NCI-H226 (cell line): ENCODE measurements at regions not wholly inside any gene's neighbourhood (a gene's known extent, or its start where the extent isn't known, plus 50 kb on each side); places are given as distances from the start of the nearest gene placed in this dataset.

Experiments
- DNase-seq: peaks from one replicate; pipeline ENCODE4 v3.0.0-alpha.2; 2015

DNA sequence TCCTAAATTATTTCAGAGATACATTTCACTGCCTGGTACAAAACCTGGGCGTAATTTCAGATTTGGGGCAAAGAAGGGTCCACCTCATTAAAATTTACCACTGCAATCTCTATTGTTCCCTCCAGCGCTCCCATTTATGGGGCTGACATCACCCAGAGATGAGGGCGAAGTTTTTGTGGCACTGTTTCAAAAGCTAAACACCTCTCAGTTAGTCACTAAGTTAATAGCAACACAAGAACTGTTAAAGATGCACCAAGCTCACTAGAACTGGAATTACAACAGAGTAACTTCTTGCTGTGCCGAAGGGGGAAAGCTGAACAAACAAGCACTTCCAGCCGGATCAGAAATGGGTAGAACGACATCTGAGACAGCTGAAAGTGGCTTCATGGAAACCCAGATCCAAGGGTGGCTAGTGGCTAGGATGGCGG, 179.4 kb downstream of the GATA3 start:
- no peak for DNase-seq

DNA sequence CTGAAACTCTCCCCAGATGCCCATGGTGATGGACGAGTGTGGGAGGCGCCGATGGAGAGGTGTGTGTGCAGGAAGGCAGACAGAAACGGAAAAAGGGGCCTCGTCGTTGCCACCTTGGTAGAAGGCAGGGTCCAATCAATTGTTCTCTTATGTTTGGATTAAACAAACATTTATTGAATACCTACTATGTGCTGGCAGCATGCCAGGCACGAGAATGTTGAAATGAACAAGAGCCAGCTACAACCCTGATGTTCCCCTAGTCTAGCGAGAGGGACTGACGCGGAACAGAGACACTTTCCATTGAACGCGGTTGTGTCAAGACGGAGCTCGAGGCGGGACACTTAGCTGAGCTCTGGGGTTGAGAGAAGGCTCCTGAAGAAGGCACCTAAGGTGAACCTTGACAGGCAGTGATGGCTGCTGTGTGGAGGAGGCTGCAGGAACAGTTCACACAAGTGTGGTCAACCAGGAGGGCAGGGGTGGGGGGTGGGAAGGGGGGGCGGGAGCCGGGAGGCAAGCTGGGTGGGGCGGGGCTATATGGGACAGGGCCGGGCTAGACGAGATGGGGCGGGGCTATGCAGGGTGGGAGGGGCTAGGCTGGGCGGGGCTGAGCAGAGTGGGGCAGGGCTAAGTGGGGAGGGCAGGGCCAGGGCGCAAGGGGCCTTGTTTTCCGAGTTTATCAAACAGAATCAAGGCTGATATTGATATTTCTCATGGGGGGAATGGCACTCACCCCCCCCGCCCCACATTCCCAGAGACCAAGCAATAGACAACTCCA, 181.0 kb downstream of the GATA3 start:
- no peak for DNase-seq

DNA sequence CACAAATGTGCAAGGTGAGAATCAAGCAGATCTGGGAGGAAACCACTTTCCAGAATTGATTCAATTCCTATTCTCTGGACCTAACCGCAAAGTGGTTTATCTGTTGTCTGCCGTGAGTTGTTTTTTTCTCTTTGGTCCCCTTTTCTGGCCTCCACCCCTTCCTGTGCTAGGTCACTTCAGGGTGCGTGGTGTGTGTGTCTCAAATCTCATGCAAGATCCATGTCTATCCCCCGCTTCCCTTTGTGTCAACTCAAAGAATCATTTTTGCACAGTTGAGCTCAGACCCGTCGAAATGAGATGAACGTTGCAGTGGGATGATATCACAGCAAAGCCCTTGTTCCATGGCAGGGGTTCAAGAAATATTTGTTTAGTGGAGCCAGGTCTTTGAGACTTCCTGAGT, 184.5 kb downstream of the GATA3 start:
- no peak for DNase-seq

DNA sequence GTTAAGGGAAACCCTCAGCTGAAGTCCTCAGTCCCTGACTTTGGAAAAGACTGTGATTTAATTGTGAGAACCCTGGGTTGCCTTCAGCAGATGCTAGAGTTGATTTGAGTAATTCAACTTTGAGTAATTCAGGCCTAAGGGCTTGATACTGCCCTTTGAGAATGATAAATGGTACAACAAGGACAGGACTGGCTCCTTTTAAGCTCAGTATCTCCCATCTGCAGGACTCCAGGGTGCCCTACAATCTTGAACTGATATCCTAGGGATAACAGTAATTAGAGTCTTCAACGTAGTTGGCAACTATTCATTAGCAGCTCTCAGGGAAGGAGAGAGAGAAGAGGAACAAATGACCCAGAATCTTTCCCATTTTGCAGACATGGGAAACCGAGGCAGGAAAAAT, 186.4 kb downstream of the GATA3 start:
- DNase-seq: no peak

DNA sequence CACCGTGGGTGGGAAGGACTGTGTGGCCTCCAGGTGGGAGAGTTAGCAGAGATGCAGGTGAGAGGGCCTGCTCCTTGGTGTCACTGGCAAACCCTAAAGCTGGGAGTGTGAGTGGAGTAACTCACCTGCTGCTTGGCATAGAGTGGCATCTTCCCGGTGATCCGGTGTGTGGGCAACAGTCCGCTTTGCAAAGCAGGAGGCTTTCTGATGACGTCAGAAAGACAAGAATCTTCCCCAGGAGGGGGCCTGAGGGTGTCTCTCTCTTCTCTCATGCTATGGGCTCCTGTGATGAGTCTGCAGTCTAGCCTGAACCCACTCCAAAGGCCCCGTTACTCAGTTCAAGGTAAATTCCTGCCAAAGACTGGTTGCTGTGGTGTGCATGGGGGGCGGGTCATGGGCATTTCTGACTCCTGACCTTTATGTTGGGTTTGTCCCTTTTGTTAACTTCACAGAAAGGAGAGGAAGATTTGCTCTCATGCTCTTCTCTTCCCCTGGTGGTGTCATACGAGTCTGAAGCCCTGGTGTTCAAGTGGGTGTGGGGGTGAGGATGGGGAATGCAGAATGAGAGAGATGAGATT, 187.9 kb downstream of the GATA3 start:
- DNase-seq: no peak

DNA sequence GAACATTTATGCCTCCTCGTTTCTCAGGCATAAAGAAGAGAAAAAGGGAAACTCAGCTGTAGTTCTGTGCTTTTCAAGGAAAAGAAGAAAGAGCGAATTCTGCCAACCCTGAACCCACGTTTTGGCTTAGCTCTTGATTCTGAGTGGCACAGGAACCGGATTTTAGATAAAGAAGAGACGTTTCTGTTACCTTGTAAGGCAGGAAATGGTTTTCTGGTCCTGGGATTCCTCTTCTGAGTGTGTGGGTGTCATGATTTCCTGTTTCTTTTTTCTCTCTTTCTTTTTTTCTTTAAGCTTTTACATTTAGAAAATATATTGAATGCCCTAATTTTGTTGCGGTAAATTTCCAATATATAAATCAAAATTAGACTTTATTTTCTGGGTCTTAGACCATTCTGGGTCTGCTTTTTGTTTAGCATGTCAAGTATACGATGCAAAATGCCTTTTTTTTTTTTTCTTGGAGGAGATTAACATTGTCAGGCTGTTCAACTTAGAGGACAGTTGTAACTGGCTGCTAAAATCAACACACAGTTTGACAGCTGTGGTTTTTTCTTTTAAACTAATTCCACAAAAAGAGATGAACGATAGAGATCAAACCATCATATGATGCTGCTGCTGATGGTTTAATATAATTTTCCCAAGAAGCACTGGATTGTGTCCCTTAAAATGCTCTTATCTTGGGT, 190.8 kb downstream of the GATA3 start:
- no peak for DNase-seq

DNA sequence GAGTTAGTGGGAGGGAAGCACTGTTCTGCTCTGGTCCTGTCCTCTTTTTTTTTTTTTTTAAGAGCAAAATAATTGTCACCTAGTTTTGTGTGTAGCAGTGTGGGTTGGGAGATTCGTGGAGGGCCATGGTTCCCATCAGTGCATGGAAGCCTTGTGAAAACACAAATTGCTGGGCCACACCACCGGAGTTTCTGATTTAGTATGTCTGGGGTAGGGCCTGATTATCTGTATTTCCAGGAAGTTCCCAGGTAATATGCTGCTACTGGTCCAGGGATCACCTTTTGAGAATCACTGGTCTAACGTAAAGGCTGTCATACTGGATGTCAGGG, 191.3 kb downstream of the GATA3 start:
- DNase-seq: no peak

DNA sequence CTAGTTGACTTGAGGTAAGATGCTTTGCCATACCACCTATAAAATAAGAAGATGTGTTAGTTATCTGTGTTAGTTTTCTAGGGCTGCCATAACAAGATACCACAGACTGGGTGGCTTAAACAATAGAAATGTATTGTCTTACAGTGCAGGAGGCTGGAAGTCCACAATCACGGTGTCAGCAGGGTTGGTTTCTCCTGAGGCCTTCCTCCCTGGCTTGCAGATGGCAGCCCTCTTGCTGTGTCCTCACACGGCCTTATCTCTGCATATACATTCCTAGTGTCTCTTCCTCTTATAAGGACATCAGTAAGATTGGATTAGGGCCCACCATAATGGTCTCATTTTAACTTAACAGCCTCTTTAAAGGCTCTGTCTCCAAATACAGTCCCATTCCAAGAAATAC, 192.1 kb downstream of the GATA3 start:
- DNase-seq: no peak

DNA sequence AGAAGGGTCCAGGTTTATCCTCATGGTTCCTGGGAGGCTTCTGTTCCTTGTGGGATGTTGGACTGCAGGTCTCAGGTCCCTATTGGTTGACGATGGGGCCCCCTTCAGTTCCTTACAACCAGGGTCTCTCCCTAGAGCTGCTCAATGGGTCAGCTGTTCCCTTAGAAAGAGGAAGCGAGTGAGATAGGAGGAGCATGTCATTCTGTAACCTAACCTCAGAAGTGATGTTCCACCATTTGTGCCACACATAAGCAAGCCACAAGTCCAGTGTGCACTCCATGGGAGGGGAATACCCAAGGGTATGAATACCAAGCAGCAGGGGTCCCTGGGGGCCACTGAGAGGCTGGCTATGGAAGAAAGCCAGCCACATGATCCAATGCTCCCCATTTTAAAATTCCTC, 192.7 kb downstream of the GATA3 start:
- DNase-seq: no peak

DNA sequence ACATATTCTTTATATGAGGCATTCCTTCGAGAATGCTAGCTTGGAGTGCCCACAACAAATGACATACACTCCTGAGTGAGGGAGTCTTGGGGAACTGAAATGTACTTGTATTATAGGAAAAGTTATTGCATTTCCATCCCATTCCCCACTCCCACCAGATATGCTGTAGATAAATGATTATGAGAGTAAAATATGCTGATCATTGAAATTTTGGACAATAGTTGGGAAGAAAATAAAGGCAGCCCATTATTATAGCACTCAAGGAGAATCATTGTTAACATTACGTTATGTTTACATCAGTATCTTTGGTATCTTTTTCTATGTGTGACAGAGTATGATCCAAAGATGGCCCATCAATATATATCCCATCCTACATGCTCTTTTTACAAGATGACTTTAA, 194.4 kb downstream of the GATA3 start:
- no peak for DNase-seq

DNA sequence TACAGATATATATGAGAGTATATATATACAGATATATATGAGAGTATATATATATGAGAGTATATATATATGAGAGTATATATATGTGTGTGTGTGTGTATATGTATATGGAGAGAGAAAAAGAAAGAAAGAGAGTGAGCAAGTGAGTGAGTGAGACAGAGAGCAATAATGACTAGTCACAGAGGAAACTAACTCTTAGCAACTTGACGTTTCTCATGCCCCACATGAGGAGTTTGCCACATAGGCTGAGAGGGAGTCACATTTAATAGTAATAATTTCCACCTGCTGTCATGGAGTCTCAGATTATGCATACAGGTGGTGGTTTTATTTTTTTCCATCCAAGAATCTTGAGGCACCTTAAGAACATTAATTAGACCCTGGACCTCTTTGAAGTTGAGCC, 199.9 kb downstream of the GATA3 start:
- no peak for DNase-seq

DNA sequence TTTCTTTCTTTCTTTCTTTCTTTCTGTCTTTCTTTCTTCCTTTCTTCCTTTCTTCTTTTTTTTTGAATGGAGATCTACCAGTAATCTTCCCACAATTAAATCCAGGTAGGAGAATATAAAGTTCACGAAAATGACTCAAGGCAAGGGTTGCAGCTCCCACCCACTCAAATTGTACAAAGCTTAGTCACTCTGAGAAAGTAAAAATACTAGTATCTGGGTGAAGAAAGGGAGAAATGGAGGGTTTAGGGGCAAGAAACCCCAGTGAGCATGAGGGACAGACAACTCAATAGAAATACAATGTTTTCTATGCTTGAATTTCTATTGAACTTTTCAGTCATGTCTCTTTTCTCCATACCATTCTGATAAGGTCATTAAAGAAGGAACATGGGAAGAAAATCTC, 200.8 kb downstream of the GATA3 start:
- DNase-seq: no peak

DNA sequence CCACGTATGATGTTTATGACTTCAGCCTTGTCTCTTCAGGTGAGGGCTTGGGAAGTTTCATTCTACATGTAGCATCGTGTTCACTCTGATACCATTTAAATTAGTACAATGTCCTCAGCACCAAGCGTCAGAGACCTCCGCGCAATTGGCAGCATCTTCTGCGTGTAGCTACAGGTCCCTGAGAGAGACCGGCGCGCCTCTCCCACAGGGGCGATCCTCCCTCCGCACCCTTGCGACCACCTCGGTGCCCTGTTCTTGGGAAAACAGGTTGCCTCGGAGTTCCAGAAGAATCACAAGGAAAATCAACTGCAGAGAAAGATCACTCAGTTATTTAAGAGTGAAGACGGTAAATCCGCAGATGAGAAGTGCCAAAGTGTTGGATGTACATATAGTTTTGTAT, 206.2 kb downstream of the GATA3 start:
- DNase-seq: no peak

DNA sequence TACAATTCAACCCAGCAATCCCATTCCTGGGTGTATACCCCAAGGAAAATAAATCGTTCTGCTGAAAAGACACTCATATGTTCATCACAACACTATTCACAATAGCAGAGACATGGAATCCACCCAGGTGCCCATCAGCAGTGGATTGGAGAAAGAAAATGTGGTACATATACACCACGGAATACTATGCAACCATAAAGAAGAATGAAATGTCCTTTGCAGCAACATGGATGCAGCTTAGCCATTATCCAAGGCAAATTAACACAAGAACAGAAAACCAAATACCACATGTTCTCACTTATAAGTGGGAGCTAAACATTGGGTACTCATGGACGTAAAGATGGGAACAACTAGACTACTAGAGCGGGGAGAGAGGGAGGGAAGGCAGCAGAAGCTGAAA, 207.8 kb downstream of the GATA3 start:
- no peak for DNase-seq

DNA sequence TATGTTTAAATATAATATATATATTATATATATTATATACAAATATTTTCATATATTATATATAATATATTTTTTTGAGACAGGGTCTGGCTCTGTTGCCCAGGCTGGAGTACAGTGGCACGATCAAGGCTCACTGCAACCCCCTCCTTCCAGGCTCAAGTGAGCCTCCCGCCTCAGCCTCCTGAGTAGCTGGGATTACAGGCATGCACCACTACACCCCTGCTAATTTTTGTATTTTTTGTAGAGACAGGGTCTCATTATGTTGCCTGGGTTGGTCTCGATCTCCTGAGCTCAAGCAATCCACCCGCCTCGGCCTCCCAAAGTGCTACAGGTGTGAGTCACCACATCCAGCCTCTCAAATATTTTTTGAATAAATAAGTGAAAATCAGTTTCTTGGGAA, 215.5 kb downstream of the GATA3 start:
- DNase-seq: no peak

DNA sequence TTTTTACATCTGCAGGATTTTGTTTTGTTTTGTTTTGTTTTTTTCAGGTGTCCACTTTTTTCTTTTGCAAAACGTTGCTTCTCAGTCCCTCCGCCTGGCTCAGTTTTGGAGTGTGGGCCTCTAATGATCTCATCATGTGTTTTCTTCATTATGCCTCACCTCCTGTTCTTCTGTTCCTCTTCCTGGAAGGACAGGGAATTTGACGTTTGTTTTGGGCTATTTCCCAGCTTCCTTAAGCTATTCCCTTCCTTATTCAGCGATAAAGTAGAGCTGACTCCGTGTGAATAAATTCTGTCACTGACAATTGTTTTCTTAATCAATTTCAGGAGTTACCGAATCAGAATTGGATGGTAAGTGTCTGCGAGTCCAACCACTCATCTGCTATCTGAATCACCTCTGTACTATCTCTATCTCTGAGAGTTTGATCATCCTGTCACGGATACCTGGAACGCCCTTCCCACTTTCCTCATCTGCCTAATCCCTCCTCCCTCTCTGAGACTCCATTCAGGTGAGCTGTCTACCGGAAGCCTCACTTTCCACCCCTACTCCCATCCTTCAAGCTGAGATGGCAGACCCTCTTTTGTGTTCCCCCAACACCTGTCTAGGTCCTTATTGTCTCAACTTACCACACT, 218.4 kb downstream of the GATA3 start:
- no peak for DNase-seq

DNA sequence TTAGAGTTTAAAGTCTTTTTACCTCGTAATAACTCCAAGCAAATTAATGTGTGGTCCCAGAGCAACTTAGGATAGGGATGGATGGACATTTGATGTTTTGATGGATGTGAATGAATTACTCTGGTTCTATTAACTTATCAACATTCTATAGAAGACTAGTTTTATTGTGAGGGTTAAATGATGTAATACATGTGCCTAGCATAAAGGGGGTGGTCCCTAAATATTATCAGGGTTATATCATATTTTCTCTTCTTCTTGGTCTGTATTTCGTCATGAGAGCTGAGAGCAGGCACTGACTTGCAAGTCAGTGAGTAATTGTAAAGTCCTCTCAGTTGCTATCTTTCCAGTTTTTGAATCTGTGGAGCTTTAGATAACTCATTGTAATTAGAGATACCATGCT, 219.3 kb downstream of the GATA3 start:
- DNase-seq: peak; percentile 52

DNA sequence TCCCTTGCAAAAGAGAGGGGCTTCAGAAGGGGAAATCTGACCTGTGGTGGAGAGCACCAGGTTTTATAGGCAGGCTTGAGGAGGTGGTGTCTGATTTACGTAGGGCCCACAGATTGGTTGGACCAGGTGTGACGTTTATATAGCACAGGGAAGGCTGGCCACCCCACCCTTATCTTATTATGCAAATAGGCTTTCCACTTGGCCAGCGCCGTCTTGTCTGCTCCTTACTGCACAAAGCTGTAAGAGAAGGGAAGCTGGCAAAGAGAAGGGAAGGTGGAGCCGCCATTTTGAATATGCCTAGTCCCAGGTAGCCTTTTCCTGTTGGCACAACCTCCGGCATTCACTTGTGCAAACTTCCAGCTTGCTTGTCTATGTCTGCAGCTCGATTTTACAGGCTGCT, 221.4 kb downstream of the GATA3 start:
- DNase-seq: no peak

DNA sequence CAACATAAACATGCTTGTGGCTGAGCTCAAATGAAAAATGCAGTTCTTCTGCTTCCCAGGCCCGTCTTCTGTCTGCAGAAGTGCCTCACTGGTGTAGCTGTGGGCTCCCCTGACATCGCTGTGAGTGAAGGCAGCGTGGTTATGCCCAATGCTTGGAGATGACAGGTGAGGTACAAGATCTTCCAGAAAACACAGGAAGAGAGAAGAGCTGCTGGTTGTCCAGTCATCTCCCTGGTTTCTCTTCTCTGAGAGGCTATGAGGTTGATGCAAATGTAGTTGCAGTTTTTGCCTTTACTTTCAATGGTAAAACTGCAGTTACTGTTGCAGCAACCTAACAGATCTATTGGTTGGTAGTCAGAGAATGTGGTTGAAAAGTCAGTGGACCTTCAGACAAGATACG, 223.6 kb downstream of the GATA3 start:
- DNase-seq: no peak

DNA sequence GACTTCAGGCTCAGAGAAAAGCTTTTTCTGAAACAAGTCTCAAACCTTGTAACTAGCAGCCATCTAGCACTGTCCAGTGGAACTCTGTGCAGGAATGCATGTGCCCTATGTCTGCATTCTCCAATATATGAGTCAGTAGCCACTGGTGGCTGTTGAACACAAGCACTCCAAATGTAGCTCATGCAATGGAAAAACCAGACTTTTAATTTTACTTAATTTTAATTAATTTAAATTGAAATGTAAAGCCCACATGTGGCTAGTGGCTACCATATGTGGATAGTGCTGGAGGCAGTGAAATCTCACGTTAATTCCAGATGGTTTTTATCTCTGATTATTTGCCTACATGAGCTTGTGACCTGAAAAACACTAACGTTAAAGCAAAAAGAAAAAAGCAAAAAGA, 225.1 kb downstream of the GATA3 start:
- DNase-seq: peak; percentile 60

DNA sequence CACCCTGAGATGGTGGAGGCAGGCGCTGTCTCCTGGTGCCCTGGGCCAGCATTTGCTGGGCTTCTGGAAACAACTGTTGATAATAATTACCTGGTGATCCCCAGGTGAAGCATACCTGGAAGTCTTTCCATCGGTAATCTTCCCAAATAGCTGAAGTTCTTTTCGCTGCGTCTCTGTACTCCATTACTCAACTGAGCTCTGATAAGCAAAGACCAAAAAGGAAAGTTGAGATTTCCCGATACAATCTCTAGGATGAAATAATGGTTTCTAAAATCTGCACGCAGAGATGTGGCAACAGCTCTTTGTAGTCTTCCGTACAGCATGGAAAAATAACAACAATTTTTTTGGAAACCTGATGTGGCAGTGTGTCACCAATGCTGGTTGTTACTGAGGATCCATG, 226.5 kb downstream of the GATA3 start:
- DNase-seq: no peak

DNA sequence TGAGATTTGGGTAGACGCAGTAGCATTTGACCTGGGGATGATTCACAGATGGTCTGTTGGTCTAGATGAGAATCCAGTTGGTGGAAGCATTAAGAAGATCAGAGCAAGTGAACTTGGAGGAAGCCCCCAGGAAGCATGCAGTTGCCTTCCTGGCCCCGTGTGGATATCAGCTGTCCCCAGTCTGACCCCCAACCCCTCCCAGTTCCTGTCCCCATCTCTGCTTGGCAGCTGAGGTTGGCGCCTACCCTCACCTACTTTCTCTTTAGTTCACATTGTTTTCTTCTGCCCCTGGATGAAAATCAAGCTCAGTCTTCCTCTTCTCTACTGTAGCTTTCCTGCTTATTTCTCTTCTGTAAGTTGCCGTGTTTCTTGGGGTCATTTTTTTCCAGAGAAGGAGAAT, 227.9 kb downstream of the GATA3 start:
- DNase-seq: no peak

DNA sequence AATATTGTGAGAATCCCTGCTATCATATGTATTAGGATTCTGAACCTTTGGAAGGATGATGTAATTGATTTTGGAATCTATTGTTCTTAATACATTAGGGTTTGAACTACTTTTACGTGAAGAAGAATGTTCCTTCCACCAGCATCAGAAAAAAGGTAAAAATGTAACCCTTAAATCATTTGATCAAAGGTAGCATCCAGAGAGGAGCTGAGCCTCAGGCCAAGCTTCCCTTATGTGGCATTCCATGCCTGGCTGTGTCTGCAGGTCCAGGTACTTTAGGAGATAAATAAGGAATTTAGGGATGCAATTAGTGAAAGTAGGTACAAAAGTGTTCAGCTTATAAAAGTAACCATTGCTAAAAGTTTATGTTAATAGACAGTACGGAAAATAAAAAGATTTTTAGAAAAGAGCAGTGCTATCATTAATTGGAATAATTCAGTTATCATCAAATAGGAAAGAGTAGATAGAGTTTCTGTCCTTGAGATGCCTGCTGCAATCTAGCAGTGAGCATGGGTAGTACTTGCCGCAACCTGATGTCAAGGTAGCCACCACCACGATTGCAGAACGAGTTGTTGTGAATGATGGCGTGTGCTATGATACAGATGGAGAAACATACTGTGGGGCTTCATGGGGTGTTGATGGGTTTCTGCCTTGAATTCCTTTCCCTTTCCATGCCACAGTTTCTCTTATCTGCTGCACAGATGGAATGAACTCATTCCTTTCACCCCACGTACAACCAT, 228.8 kb downstream of the GATA3 start:
- DNase-seq: no peak
